ENCODE measurements at regions not wholly inside any gene's neighbourhood (a gene's known extent, or its start where the extent isn't known, plus 50 kb on each side); places are given as distances from the start of the nearest gene placed in this dataset.

- no peak for DNase-seq
- intact Hi-C loops (cut with DNase I) = no loop called here
These were observed 576.2 kb downstream of the MTRR start for GRCh38 chr5:8445139-8445538.

GRCh38 chr5:8446179-8446578 is 577.2 kb downstream of the MTRR start:
- no peak for DNase-seq

GRCh38 chr5:8456846-8457186 is 587.9 kb downstream of the MTRR start:
- intact Hi-C loops (cut with DNase I) = no loop called here
- no peak for DNase-seq

More at GRCh38 chr5:8446179-8446578, 577.2 kb downstream of the MTRR start:
- intact Hi-C loops (cut with DNase I) = no loop called here

- intact Hi-C loops (cut with DNase I) = no loop called here
- DNase-seq = peak; percentile 75 to 97 (median 88)
These were observed 588.5 kb downstream of the MTRR start for GRCh38 chr5:8457187-8458037.

GRCh38 chr5:8458038-8458383 is 589.1 kb downstream of the MTRR start:
- DNase-seq = peak in 2 of 10 donors; percentile 16 to 72
- intact Hi-C loops (cut with DNase I) = no loop called here

GRCh38 chr5:8461543-8461942 is 592.6 kb downstream of the MTRR start:
- intact Hi-C loops (cut with DNase I) = no loop called here
- no peak for DNase-seq

GRCh38 chr5:8462565-8462964 is 593.6 kb downstream of the MTRR start:
- DNase-seq = no peak
- intact Hi-C loops (cut with DNase I) = no loop called here

GRCh38 chr5:8470489-8470888 is 601.5 kb downstream of the MTRR start:
- intact Hi-C loops (cut with DNase I) = no loop called here
- DNase-seq = peak in 1 of 10 donors; percentile 54

- intact Hi-C loops (cut with DNase I) = no loop called here
- no peak for DNase-seq
These were observed 602.6 kb downstream of the MTRR start for GRCh38 chr5:8471581-8471980.

GRCh38 chr5:8473016-8473415 is 604.1 kb downstream of the MTRR start:
- DNase-seq = peak in 2 of 10 donors; percentile 45 to 65
- intact Hi-C loops (cut with DNase I) = no loop called here

GRCh38 chr5:8473827-8474568 is 605.0 kb downstream of the MTRR start:
- DNase-seq = no peak
- intact Hi-C loops (cut with DNase I) = no loop called here

GRCh38 chr5:8474569-8474930 is 605.6 kb downstream of the MTRR start:
- intact Hi-C loops (cut with DNase I) = no loop called here
- DNase-seq = no peak

- no peak for DNase-seq
- intact Hi-C loops (cut with DNase I) = no loop called here
These were observed 609.4 kb downstream of the MTRR start for GRCh38 chr5:8478326-8478725.

- no peak for DNase-seq
- intact Hi-C loops (cut with DNase I) = no loop called here
These were observed 612.1 kb downstream of the MTRR start for GRCh38 chr5:8481007-8481406.

- intact Hi-C loops (cut with DNase I) = no loop called here
- no peak for DNase-seq
These were observed 622.3 kb downstream of the MTRR start for GRCh38 chr5:8491254-8491653.

- no peak for DNase-seq
- intact Hi-C loops (cut with DNase I) = no loop called here
These were observed 624.2 kb downstream of the MTRR start for GRCh38 chr5:8493176-8493575.

GRCh38 chr5:8500426-8500825 is 631.5 kb downstream of the MTRR start:
- no peak for DNase-seq
- intact Hi-C loops (cut with DNase I) = no loop called here

GRCh38 chr5:8505196-8505595 is 636.2 kb downstream of the MTRR start:
- no peak for DNase-seq
- intact Hi-C loops (cut with DNase I) = no loop called here

- intact Hi-C loops (cut with DNase I) = no loop called here
These were observed 639.3 kb downstream of the MTRR start for GRCh38 chr5:8508231-8508630.

GRCh38 chr5:8516356-8516755 is 647.4 kb downstream of the MTRR start:
- no peak for DNase-seq
- intact Hi-C loops (cut with DNase I) = no loop called here

More at GRCh38 chr5:8508231-8508630, 639.3 kb downstream of the MTRR start:
- DNase-seq = no peak

GRCh38 chr5:8517456-8517855 is 648.5 kb downstream of the MTRR start:
- DNase-seq = no peak
- intact Hi-C loops (cut with DNase I) = no loop called here

- DNase-seq = no peak
- intact Hi-C loops (cut with DNase I) = no loop called here
These were observed 652.0 kb downstream of the MTRR start for GRCh38 chr5:8520917-8521316.

All from posterior cingulate gyrus (tissue), 11 donors.